Right kidney (tissue), 1 donor: ENCODE measurements at regions not wholly inside any gene's neighbourhood (a gene's known extent, or its start where the extent isn't known, plus 50 kb on each side); places are given as distances from the start of the nearest gene placed in this dataset.
"Not testable (repeated sequence)": the region's sequence is repeated elsewhere in the genome, so short reads cannot be mapped to it uniquely, and the experiment has no call there.

Source experiments
- DNase-seq: peaks from one replicate; pipeline ENCODE4 v3.0.0-alpha.2; 2016

- DNase-seq = peak; percentile 7
These were observed 80.2 kb upstream of the TMEM229A start for GRCh38 chr7:124113045-124113444.

- no peak for DNase-seq
These were observed 73.7 kb upstream of the TMEM229A start for GRCh38 chr7:124106575-124106974.

- DNase-seq = no peak
These were observed 68.4 kb upstream of the TMEM229A start for GRCh38 chr7:124101173-124101768.

GRCh38 chr7:124100190-124100589, 67.3 kb upstream of the TMEM229A start:
- DNase-seq = no peak

GRCh38 chr7:124099585-124099984, 66.7 kb upstream of the TMEM229A start:
- DNase-seq = not testable (repeated sequence)

GRCh38 chr7:124089621-124090020, 56.8 kb upstream of the TMEM229A start:
- no peak for DNase-seq

- no peak for DNase-seq
These were observed 55.7 kb upstream of the TMEM229A start for GRCh38 chr7:124088590-124088989.

GRCh38 chr7:124086843-124087242, 54.0 kb upstream of the TMEM229A start:
- DNase-seq = no peak

- DNase-seq = peak; percentile 16
These were observed 52.3 kb upstream of the TMEM229A start for GRCh38 chr7:124085179-124085578.

GRCh38 chr7:124084024-124084423, 51.2 kb upstream of the TMEM229A start:
- no peak for DNase-seq
